ENCODE measurements at regions not wholly inside any gene's neighbourhood (a gene's known extent, or its start where the extent isn't known, plus 50 kb on each side); places are given as distances from the start of the nearest gene placed in this dataset.
A peak's percentile ranks its signal among the peaks of the same experiment; 100 is the strongest.
"Not testable (repeated sequence)": the region's sequence is repeated elsewhere in the genome, so short reads cannot be mapped to it uniquely, and the experiment has no call there.

GRCh38 chr9:83191154-83191553, 128.2 kb upstream of the RASEF start:
- DNase-seq (ENCODE audit: low read depth): no peak

- DNase-seq (ENCODE audit: low read depth): not testable (repeated sequence)
Observed at GRCh38 chr9:83189026-83189425, 126.1 kb upstream of the RASEF start.

- DNase-seq (ENCODE audit: low read depth): peak; percentile 2
Observed at GRCh38 chr9:83188277-83188676, 125.3 kb upstream of the RASEF start.

- no peak for DNase-seq (ENCODE audit: low read depth)
Observed at GRCh38 chr9:83186155-83186737, 123.3 kb upstream of the RASEF start.

GRCh38 chr9:83185488-83186154, 122.7 kb upstream of the RASEF start:
- no peak for DNase-seq (ENCODE audit: low read depth)

- DNase-seq (ENCODE audit: low read depth): no peak
Observed at GRCh38 chr9:83183621-83184020, 120.7 kb upstream of the RASEF start.

- no peak for DNase-seq (ENCODE audit: low read depth)
Observed at GRCh38 chr9:83182071-83182470, 119.1 kb upstream of the RASEF start.

- no peak for DNase-seq (ENCODE audit: low read depth)
Observed at GRCh38 chr9:83178717-83179116, 115.8 kb upstream of the RASEF start.

GRCh38 chr9:83177747-83178146, 114.8 kb upstream of the RASEF start:
- DNase-seq (ENCODE audit: low read depth): no peak

- DNase-seq (ENCODE audit: low read depth): no peak
Observed at GRCh38 chr9:83167126-83167525, 104.2 kb upstream of the RASEF start.

- no peak for DNase-seq (ENCODE audit: low read depth)
Observed at GRCh38 chr9:83166372-83166771, 103.4 kb upstream of the RASEF start.

- DNase-seq (ENCODE audit: low read depth): no peak
Observed at GRCh38 chr9:83155733-83156132, 92.8 kb upstream of the RASEF start.

GRCh38 chr9:83154821-83155220, 91.9 kb upstream of the RASEF start:
- no peak for DNase-seq (ENCODE audit: low read depth)

- DNase-seq (ENCODE audit: low read depth): no peak
Observed at GRCh38 chr9:83154087-83154736, 91.3 kb upstream of the RASEF start.

- DNase-seq (ENCODE audit: low read depth): no peak
Observed at GRCh38 chr9:83153030-83153429, 90.1 kb upstream of the RASEF start.

GRCh38 chr9:83151627-83152137, 88.7 kb upstream of the RASEF start:
- DNase-seq (ENCODE audit: low read depth): no peak

- DNase-seq (ENCODE audit: low read depth): no peak
Observed at GRCh38 chr9:83147315-83148149, 84.6 kb upstream of the RASEF start.

- no peak for DNase-seq (ENCODE audit: low read depth)
Observed at GRCh38 chr9:83146325-83146724, 83.4 kb upstream of the RASEF start.

GRCh38 chr9:83144492-83144891, 81.5 kb upstream of the RASEF start:
- no peak for DNase-seq (ENCODE audit: low read depth)

GRCh38 chr9:83142389-83142788, 79.4 kb upstream of the RASEF start:
- no peak for DNase-seq (ENCODE audit: low read depth)

- DNase-seq (ENCODE audit: low read depth): no peak
Observed at GRCh38 chr9:83141887-83142286, 78.9 kb upstream of the RASEF start.

- no peak for DNase-seq (ENCODE audit: low read depth)
Observed at GRCh38 chr9:83140061-83140460, 77.1 kb upstream of the RASEF start.

Data from amniotic epithelial cell (primary cell).